NOMO-1 treated with dmso at 0.1 percent for 144 hours (cell line): ENCODE measurements at regions not wholly inside any gene's neighbourhood (a gene's known extent, or its start where the extent isn't known, plus 50 kb on each side); places are given as distances from the start of the nearest gene placed in this dataset.

ENCODE experiments used
- DNase-seq: peaks from one replicate; lab custom pipeline; 2025; ENCODE audit not compliant: unreplicated experiment; lab: John Stamatoyannopoulos, UW

DNA sequence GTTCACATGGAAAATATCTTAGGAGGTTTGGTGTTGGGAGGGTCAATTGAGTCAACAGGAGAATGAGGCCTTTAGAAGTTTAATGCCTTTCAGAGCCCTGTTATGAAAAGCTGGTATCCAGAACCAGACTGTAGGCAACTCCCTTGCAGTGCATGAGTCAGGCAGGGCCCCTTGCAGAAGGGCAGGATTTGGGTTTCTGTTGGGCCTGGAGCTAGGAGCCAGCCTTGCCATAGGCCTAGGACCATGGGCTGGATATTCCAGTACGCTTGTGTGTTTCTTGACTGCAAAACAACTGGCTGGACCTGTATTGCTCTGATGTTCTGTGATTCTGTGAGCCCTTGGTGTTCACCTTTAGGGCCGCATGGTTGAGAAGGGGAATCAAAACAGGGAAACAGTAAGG, 121.8 kb upstream of the ADRA1D start:
- DNase-seq = no peak

- peak; percentile 38 for DNase-seq
These were observed 120.7 kb upstream of the ADRA1D start for GRCh38 chr20:4369798-4370124.

DNA sequence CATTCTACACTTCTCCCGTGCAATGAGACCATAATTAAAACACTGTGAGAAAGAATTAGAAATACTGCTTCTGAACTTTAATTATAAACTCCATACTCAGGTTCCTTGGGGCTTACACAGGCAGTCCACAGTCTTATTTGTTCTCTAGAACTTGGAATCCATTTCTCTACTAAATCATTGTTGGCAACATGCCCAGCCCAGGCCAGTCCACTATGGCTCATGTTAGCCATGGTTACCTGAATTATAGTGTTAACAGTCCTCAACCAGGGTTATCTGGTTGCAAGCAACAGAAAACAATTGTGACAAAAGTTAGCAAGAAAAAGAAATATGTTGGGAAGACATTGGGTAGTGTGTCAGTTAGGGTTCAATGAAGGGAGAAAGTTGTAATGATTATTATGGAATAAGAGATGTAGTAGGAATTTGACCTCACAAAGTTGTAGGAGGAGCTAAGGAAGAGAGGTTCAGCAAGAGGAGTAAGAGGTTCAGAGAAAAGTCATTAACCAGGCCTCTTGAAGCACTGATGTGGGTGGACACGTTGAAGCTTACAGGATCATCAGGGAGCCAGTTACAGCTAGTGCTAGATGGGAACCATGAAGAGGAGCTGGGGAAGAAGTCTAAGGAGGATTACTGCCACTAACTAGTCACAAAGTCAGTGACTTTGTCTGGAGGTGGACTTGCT, 120.2 kb upstream of the ADRA1D start:
- DNase-seq = no peak

DNA sequence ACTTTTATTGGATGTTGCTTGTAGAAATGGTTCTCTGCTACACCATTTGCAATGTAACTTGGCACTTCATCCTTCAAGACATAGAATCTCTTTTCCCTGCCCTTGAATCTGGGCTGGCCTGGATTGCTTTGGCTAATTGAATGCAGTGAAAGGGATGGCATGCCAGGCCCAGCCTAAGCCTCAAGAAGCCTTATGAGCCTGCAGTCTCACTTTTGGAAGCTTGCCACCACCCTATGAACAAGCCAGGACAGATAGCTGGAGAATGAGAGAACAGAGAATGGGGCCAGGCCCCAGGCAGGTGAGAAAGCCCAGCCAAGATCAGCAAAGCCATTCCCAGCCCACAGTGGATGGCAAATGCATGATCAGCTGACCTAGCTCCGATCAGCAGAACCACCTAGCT, 117.0 kb upstream of the ADRA1D start:
- no peak for DNase-seq

GRCh38 chr20:4358552-4358951, 109.5 kb upstream of the ADRA1D start:
- DNase-seq = no peak

- DNase-seq = no peak
These were observed 103.3 kb upstream of the ADRA1D start for GRCh38 chr20:4352348-4352747.

DNA sequence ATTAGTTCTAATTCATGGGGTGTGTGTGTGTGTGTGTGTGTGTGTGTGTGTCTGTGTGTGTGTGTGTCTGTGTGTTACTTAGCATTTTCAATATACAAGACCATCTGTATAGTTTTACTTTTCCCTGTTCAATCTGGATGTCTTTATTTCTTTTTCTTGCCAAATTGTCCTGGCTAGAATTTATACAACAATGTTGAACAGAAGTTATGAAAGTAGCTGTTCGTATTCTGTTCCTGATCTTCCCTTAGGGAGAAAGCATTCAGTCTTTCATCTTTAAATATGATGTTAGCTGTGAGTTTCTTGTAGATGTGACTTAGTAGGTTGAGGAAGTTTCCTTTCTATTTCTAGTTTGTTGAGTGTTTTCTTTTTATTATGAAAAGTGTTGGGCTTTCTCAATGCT, 101.0 kb upstream of the ADRA1D start:
- DNase-seq = no peak

GRCh38 chr20:4344670-4345069, 95.6 kb upstream of the ADRA1D start:
- no peak for DNase-seq

- DNase-seq = no peak
These were observed 93.5 kb upstream of the ADRA1D start for GRCh38 chr20:4342609-4343008.

GRCh38 chr20:4341804-4342485, 92.9 kb upstream of the ADRA1D start:
- no peak for DNase-seq

DNA sequence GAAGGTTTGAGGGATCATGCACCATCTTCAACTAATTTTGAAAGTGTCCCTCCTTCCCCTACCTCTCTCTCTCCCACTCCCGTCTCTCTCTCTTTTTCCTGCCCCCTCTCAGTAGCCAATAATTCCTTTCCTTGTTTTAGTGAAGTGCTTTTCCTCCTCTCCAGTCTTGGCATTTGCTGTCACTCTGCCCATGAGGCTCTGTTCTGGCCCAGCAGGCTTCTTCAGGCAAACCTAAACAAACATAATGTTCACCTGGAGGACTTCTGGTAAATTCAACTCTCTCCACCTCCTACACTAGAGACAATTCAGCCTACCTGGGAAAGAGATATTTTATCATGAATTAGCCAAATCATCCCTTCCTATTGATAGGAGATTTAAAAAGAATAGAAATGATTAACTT, 86.6 kb upstream of the ADRA1D start:
- no peak for DNase-seq

GRCh38 chr20:4332121-4332860, 83.2 kb upstream of the ADRA1D start:
- DNase-seq = no peak

- no peak for DNase-seq
These were observed 80.9 kb upstream of the ADRA1D start for GRCh38 chr20:4330011-4330410.

- DNase-seq = no peak
These were observed 80.1 kb upstream of the ADRA1D start for GRCh38 chr20:4329232-4329631.

DNA sequence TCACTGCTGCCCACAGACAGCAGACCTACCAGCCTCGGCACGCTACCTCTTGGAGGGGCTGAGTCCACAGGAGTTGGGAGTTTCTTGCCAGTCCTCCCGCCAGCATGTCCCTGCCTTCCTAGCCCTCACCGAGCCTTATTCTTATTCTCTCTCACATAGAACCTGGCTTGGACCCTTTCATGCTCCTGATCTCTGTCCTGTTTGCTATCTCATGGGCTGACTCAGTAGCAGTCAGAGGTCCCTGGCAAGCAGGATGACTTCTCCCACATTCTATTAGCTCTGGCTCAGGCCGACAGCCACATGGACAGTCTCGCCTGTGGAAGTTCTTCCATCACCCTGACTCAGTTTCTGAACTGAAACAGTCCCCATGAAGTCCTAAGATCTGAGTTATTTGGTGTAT, 79.5 kb upstream of the ADRA1D start:
- no peak for DNase-seq

DNA sequence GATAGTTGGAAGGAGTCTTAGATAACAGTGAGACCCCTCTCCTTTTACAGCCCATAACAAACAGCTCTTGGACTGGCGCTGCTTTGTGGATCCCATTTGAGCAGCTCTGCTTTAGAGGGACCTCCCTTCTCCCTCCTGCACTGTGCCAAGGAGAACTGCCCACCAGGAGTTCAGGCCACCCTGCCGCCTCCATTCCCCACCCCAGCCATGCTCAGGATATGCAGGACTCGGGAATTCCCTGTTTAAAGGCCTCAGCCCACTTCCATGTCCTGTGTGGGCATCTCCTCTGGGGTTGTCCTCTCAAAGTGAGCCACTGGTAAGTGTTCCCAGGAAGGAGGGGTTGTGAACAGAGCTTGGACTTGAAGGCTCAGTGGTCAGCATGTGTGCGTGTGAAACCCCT, 78.9 kb upstream of the ADRA1D start:
- no peak for DNase-seq

DNA sequence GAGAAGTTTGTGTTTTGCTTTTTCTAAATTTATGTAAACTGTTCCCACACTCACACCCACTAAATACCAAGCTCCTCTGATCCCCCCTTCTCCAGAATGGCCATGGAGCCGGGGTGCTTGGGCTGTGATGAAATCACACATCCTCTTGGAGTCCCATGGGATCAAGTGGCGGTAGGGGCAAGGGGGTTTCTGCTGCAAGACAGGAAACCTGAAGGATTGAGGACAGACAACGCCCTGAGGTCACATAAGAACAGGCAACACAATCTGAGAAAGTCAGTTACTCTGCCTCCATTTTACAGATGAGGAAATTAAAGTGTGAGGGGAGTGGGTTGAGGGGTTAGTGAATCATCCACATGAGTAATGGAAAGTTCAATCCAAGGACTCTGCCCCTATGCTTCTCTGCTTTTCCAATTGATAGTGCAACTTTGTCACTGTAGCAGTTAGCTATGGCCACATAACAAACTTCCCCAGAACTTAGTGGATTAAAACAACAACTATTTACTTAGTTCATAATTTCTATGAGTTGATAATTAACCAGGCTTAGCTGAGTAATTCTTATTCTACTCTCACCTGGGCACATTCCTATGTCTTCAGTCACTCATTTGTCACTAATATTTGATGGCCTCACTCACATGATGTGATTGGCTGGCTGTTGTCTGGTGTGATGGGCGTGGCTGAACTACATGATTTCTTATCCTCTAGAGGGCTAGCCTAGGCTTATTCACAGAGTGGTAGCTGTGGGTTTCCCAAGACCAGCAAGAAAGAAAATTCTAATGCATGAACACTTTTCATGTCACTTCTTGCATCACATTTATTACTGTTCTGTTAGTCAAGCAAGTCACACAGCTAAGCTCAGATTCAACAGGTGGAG, 77.3 kb upstream of the ADRA1D start:
- DNase-seq = no peak

GRCh38 chr20:4325548-4326187, 76.6 kb upstream of the ADRA1D start:
- no peak for DNase-seq

- DNase-seq = peak; percentile 34
These were observed 75.6 kb upstream of the ADRA1D start for GRCh38 chr20:4324611-4325243.

DNA sequence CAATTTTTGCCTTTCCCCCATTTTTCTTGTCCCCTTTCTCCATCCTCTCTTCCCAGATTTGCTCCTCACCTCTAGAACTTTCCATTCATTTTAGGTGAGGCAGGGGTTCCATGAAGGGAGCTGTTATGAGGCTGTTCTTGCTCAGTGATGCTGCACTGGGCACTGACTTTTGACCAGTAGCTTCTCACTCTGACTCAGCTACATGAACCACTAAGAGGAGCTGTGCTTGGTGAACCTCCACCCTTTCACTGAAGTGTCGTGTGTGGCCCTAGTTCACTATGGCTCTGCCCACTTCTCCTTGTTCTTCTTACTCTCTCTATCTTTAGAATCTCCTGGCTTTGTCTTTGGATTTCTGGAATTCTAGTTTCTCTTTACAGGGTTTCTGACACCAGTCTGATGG, 73.4 kb upstream of the ADRA1D start:
- DNase-seq = no peak
